Heart left ventricle (tissue), 16 donors: ENCODE measurements at regions not wholly inside any gene's neighbourhood (a gene's known extent, or its start where the extent isn't known, plus 50 kb on each side); places are given as distances from the start of the nearest gene placed in this dataset.
A peak's percentile ranks its signal among the peaks of the same experiment; 100 is the strongest.

Experiments
- ATAC-seq, 4 donors: fragments of 200-7000 bp; cut with Tn5 transposase; one replicate each; pipeline ENCODE4 v1.9.1; 2020 to 2022; ENCODE audit warnings: moderate library complexity in 4 of 4, mild to moderate bottlenecking in 3 of 4, moderate number of reproducible peaks in 1 of 4
- DNase-seq, 5 donors: peaks; one replicate each; pipeline ENCODE4 v3.0.0-alpha.2; 2020
- H3K27ac ChIP-seq, 12 donors: fragments of 200-600 bp; sonication (generic) in 4 of 12; one replicate each; pipeline versions ENCODE4 v1.5.0 to v1.8.0; 2016 to 2022; ENCODE audit warnings: mild to moderate bottlenecking in 2 of 12
- H3K27me3 ChIP-seq, 9 donors: fragments of 200-600 bp; sonication (generic) in 2 of 9; one replicate each; pipeline versions ENCODE4 v1.5.1 to v1.8.0; 2016 to 2022; ENCODE audit warnings: mild to moderate bottlenecking in 3 of 9
- H3K36me3 ChIP-seq, 9 donors: fragments of 200-600 bp; sonication (generic) in 2 of 9; one replicate each; pipeline versions ENCODE4 v1.5.0 to v1.8.0; 2018 to 2022; ENCODE audit warnings: mild to moderate bottlenecking in 2 of 9
- H3K4me1 ChIP-seq, 12 donors: fragments of 200-600 bp; sonication (generic) in 4 of 12; one replicate each; pipeline versions ENCODE4 v1.5.0 to v1.8.0; 2016 to 2022; ENCODE audit warnings: mild to moderate bottlenecking in 3 of 12
- H3K4me3 ChIP-seq, 12 donors: fragments of 200-600 bp; sonication (generic) in 4 of 12; one replicate each; pipeline versions ENCODE4 v1.5.0 to v1.8.0; 2017 to 2022; ENCODE audit warnings: mild to moderate bottlenecking in 9 of 12, moderate library complexity in 4 of 12
- H3K9me3 ChIP-seq, 12 donors: fragments of 200-600 bp; sonication (generic) in 4 of 12; one replicate each; pipeline versions ENCODE4 v1.5.0 to v1.8.0; 2016 to 2022; ENCODE audit warnings: mild to moderate bottlenecking in 1 of 12
- POLR2A ChIP-seq, 2 donors: fragments of 450-650 bp; IDR thresholded peaks; one replicate each; pipeline ENCODE4 v1.6.1; 2017; ENCODE audit warnings: antibody characterized with exemption in 2 of 2, mild to moderate bottlenecking in 2 of 2, moderate library complexity in 2 of 2
- WGBS, 4 donors: extraction: QIAGEN DNeasy Blood & Tissue Kit in 2 of 4; methylation state at CpG; one replicate each; pipeline versions ENCODE4 v1.1.5 to v1.1.7; 2013 to 2018; 5-methylcytosine and 5-hydroxymethylcytosine counted together
- intact Hi-C, 10 donors: fragments of 100-400 bp; cut with DNase I; formaldehyde crosslinking; loops; one replicate each; pipeline versions ENCODE4 v1.11.1 to v1.14.2; 2022
- TF ChIP-seq, protein P1 (sequence below), 12 donors: fragments of 200-600 bp; sonication (generic) in 4 of 12; IDR thresholded peaks; one replicate each; pipeline versions ENCODE4 v1.5.0 to v1.8.0; 2018 to 2022; ENCODE audit warnings: antibody characterized with exemption in 12 of 12, mild to moderate bottlenecking in 5 of 12
- donor health status: ischemic (EF 13 %, LVEDD 7.1; RV severe dilation, severe dysfunction).
- donor health status: healthy with polysubstance abuse.
- donor health status: DM: no; HTN: yes; CAD: no.
- donor health status: DM: no; HTN: no; CAD: no.
- donor health status: ischemic (EF 25% LVEDD 6.9; RV normal size, moderate dysfunction).
- donor health status: ischemic (EF 25% LVEDD 5.7; RV mildly dilated, moderate dysfunction).
- donor health status: healthy.
- donor health status: DM: yes; HTN: yes; CAD: no.
- donor health status: ischemic (EF 35%, LVEDD 5.7; RV mildly dilated, moderate dysfunction).
- donor health status: nonischemic (EF 11% LVEDD 7.7; RV severe dilation, severe dysfunction).
- donor health status: DM: yes; HTN: yes; CAD: no.
- donor health status: PGD.
- donor health status: ischemic (EF 29% LVEDD 5.4; RV normal size, mild dysfunction).
- donor health status: nonischemic (EF 23%, LVEDD 6.1; RV moderate dilation, normal function).

DNA sequence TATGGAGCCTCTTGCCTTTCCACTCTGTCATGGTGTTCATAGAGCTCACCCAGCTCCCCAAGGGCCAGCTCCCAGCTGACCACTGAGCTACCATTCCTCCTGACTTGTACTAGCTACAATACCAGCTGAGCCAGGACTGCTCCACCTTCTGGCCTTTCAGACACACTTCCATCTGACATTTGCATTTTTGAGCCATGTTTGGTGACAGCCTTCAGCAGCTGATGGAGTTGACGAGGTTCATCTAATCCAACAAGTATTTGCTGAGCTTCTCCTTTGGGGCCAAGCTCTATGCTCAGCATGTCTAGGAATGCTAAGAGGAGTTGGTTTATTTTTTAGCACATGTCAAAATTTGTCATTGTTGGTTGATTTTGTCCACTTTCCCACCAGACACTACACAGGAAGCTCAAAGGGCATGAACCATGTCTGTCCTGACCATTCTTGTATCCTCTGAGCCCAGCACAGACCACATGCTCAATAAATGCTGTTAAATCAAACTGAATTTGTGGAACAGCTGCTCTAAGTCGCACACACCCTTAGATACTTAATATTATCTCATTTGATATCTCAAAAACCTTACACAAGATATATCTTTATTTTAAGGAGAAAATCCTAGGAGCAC lies 142.6 kb upstream of the PPARGC1A start:
- no peak overlapping the region for H3K4me3 ChIP-seq
- H3K36me3 ChIP-seq = no peaks in the 10 kb centered on the region
- H3K9me3 ChIP-seq = no peaks in the 10 kb centered on the region
- no peak overlapping the region for H3K27ac ChIP-seq
- whole genome bisulfite sequencing, 4 donors = 49 to 67% (median 58%) methylated on average over 2 of the region's 2 CpGs
- peaks cover 0 to 2% (median 0%) of the 10 kb centered on the region in 12 donors for H3K4me1 ChIP-seq
- DNase-seq (peak in 2 of 5 donors; percentile 38 to 49), ATAC-seq (peak in 3 of 4 donors; percentile 48 to 79 (median 76))
- H3K27me3 ChIP-seq = no peaks in the 10 kb centered on the region
- intact Hi-C loops = loop anchor here in 1 of 10 donors (10.0 kb wide), 1 partner anchor 372 kb away; no protein-coding TSS in a partner anchor
- TF ChIP-seq, protein P1, sequence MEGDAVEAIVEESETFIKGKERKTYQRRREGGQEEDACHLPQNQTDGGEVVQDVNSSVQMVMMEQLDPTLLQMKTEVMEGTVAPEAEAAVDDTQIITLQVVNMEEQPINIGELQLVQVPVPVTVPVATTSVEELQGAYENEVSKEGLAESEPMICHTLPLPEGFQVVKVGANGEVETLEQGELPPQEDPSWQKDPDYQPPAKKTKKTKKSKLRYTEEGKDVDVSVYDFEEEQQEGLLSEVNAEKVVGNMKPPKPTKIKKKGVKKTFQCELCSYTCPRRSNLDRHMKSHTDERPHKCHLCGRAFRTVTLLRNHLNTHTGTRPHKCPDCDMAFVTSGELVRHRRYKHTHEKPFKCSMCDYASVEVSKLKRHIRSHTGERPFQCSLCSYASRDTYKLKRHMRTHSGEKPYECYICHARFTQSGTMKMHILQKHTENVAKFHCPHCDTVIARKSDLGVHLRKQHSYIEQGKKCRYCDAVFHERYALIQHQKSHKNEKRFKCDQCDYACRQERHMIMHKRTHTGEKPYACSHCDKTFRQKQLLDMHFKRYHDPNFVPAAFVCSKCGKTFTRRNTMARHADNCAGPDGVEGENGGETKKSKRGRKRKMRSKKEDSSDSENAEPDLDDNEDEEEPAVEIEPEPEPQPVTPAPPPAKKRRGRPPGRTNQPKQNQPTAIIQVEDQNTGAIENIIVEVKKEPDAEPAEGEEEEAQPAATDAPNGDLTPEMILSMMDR (IDR thresholded peaks at IDR 0.05) = peak in 9 of 12 donors; percentile 9 to 46 (median 30)
- TF ChIP-seq POLR2A (IDR thresholded peaks at IDR 0.05) = no peak

GRCh38 chr4:24026596-24026995 lies 136.7 kb upstream of the PPARGC1A start:
- Histone ChIP-seq H3K9me3 (no peaks in the 10 kb centered on the region), H3K4me3 (no peak overlapping the region), H3K27ac (no peak overlapping the region), H3K4me1 (no peaks in the 10 kb centered on the region), H3K36me3 (no peaks in the 10 kb centered on the region), H3K27me3 (no peaks in the 10 kb centered on the region)
- DNase-seq (no peak), ATAC-seq (no peak)
- no peak for TF ChIP-seq POLR2A (IDR thresholded peaks at IDR 0.05)
- TF ChIP-seq, protein P1 (IDR thresholded peaks at IDR 0.05) = no peak
- intact Hi-C loops = loop anchor here in 1 of 10 donors (10.0 kb wide), 1 partner anchor 62 kb away; no protein-coding TSS in a partner anchor
- WGBS, 4 donors = 71 to 92% (median 86%) methylated on average over 4 of the region's 4 CpGs

- Histone ChIP-seq H3K9me3 (no peaks in the 10 kb centered on the region), H3K4me1 (no peaks in the 10 kb centered on the region), H3K4me3 (no peak overlapping the region), H3K27ac (no peak overlapping the region), H3K36me3 (no peaks in the 10 kb centered on the region), H3K27me3 (no peaks in the 10 kb centered on the region)
- TF ChIP-seq POLR2A (IDR thresholded peaks at IDR 0.05) = no peak
- TF ChIP-seq, protein P1 (IDR thresholded peaks at IDR 0.05) = no peak
- no peak for ATAC-seq
- intact Hi-C loops = loop anchor here in 1 of 10 donors (10.0 kb wide), 1 partner anchor 60 kb away; no protein-coding TSS in a partner anchor
- DNase-seq = no peak
- WGBS, 4 donors = 79 to 91% (median 84%) methylated on average over 4 of the region's 4 CpGs
Observed at GRCh38 chr4:24024605-24025004, 134.8 kb upstream of the PPARGC1A start.

DNA sequence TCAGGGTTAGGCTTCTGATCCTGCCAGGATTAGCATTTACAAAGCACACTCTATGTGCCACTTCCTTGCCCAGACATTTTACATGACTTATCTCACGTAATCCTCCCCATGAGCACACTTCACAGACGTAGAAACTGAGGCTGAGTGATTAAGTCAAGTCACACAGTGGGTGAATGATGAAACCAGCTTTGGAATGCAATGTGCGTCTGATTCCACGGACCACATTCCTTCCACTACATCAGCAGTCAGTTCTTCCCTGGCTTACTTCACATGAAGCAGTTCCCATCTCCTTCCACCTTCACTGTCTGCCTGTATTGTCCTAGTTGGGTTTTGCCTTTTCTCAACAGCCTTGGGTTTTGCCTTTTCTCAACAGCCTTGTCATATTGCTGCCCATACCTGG lies 134.3 kb upstream of the PPARGC1A start:
- no peak for DNase-seq
- Histone ChIP-seq H3K36me3 (no peaks in the 10 kb centered on the region), H3K9me3 (no peaks in the 10 kb centered on the region), H3K27me3 (no peaks in the 10 kb centered on the region), H3K4me3 (no peak overlapping the region), H3K27ac (no peak overlapping the region), H3K4me1 (no peaks in the 10 kb centered on the region)
- 65 to 72% (median 68%) methylated on average over 4 of the region's 4 CpGs for WGBS, 4 donors
- TF ChIP-seq POLR2A (IDR thresholded peaks at IDR 0.05) = no peak
- no peak for ATAC-seq
- intact Hi-C loops = loop anchor here in 1 of 10 donors (10.0 kb wide), 1 partner anchor 59 kb away; no protein-coding TSS in a partner anchor
